K562 (cell line): ENCODE measurements at regions not wholly inside any gene's neighbourhood (a gene's known extent, or its start where the extent isn't known, plus 50 kb on each side); places are given as distances from the start of the nearest gene placed in this dataset.

ENCODE experiments used
- FOXJ2 ChIP-seq: fragments of 200-800 bp; sonication (Bioruptor generic); IDR thresholded peaks from 2 replicates; pipeline ENCODE4 v1.6.1; 2016; ENCODE audit warnings: missing genetic modification characterization, missing compliant biosample characterization
- RFX1 ChIP-seq: fragments of 450-650 bp; IDR thresholded peaks from 2 replicates; pipeline ENCODE4 v1.6.1; 2016; ENCODE audit warnings: mild to moderate bottlenecking, moderate library complexity

DNA sequence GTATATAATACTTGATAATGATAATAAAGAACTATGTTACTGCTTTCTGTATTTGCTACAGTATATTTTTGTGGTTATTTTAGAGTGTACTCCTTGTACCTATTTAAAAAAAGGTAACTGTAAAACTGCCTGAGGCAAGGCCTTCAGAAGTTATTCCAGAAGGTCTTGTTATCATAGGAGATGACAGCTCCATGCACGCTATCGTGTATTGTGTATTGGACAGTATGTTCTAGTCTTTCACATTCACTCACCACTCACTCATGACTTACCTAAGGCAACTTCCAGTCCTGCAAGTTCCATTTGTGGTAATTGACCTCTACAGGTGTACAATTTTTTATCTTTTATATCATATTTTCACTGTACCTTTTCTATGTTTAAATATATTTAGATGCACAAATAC lies 100.7 kb downstream of the ARL4A start:
- TF ChIP-seq RFX1 (no peak), FOXJ2 (tag) (no peak)
